SU-DHL-6 (cell line): ENCODE measurements at regions not wholly inside any gene's neighbourhood (a gene's known extent, or its start where the extent isn't known, plus 50 kb on each side); places are given as distances from the start of the nearest gene placed in this dataset.

Experiments
- EZH2phosphoT487 ChIP-seq: fragments of 200-600 bp; sonication (generic), shearing (Covaris generic); conservative IDR thresholded peaks from 2 replicates; pipeline ENCODE4 v1.6.1; 2018; ENCODE audit warnings: mild to moderate bottlenecking, antibody characterized with exemption, low read length, moderate library complexity, mixed read lengths
- TF ChIP-seq, protein P1 (sequence below): fragments of 200-600 bp; sonication (generic); IDR thresholded peaks from one replicate; pipeline ENCODE4 v1.5.1; 2017; ENCODE audit warnings: antibody characterized with exemption, mild to moderate bottlenecking, low read length, moderate library complexity; ENCODE audit not compliant: insufficient read depth, poor library complexity, severe bottlenecking

DNA sequence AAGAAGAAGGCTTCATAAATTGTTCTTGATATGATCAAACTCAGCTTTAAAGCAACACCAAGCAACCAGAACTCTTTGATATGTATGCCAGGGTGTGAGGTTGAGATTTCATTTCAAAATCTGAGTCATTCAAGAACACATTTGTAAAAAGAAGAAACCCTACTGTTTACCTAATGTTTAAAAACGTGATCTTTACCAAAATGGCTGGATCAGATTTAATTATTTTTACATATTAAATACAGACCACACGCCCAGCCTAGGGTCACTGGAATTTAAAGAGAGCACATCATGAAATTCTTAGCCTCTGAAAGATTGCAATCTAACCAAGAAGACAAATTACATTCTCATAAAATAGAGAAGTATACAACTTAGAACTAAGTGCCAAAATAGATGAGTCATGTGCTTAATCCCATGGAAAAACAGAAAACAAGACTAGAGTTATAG is 206.8 kb upstream of the SMLR1 start:
- TF ChIP-seq, protein P1, sequence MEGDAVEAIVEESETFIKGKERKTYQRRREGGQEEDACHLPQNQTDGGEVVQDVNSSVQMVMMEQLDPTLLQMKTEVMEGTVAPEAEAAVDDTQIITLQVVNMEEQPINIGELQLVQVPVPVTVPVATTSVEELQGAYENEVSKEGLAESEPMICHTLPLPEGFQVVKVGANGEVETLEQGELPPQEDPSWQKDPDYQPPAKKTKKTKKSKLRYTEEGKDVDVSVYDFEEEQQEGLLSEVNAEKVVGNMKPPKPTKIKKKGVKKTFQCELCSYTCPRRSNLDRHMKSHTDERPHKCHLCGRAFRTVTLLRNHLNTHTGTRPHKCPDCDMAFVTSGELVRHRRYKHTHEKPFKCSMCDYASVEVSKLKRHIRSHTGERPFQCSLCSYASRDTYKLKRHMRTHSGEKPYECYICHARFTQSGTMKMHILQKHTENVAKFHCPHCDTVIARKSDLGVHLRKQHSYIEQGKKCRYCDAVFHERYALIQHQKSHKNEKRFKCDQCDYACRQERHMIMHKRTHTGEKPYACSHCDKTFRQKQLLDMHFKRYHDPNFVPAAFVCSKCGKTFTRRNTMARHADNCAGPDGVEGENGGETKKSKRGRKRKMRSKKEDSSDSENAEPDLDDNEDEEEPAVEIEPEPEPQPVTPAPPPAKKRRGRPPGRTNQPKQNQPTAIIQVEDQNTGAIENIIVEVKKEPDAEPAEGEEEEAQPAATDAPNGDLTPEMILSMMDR, result no peak
- no peak for TF ChIP-seq EZH2phosphoT487
